ENCODE measurements at regions not wholly inside any gene's neighbourhood (a gene's known extent, or its start where the extent isn't known, plus 50 kb on each side); places are given as distances from the start of the nearest gene placed in this dataset.

GRCh38 chr3:164371681-164372080 lies 706.6 kb downstream of the SI start:
- Histone ChIP-seq H3K4me1 (ENCODE audit: control insufficient read depth in 1 of 2, insufficient read depth in 2 of 2, low read length in 2 of 2) (no peaks in the 10 kb centered on the region), H3K9me3 (ENCODE audit: control insufficient read depth in 1 of 2, insufficient read depth in 1 of 2, low read depth in 1 of 2, low read length in 2 of 2) (no peaks in the 10 kb centered on the region), H3K9ac (ENCODE audit: low read length) (no peak overlapping the region), H3K27ac (ENCODE audit: low read depth, low read length) (no peak overlapping the region), H3K9me2 (ENCODE audit: insufficient read depth) (no peaks in the 10 kb centered on the region), H2AFZ (ENCODE audit: low read depth, low read length, poor library complexity, severe bottlenecking) (no peak overlapping the region), H3K36me3 (ENCODE audit: control insufficient read depth in 1 of 2, insufficient read depth in 2 of 2, low read length in 2 of 2) (no peaks in the 10 kb centered on the region), H3K79me2 (ENCODE audit: insufficient read depth, low read length) (no peaks in the 10 kb centered on the region), H3K4me3 (replicated peaks in 1 of 2; ENCODE audit: low read depth in 1 of 2, low read length in 2 of 2) (no peak overlapping the region), H3K27me3 (ENCODE audit: insufficient read depth, low read length) (no peaks in the 10 kb centered on the region), H3K4me2 (ENCODE audit: low read length) (no peak overlapping the region), H4K20me1 (ENCODE audit: insufficient read depth) (no peaks in the 10 kb centered on the region)
- ChIA-PET RAD21 (ENCODE audit: low non-redundant PET in 1 of 2, low total read pairs in 2 of 2, uncharacterized antibody in 2 of 2, unreplicated experiment in 2 of 2) (no interaction called here), CTCF (no interaction called here), POLR2A (no interaction called here)
- intact Hi-C loops (cut with micrococcal nuclease) = no loop called here
- no TSS peak for BruUV-seq (replicated peaks)
- DNase-seq (ENCODE audit: low read depth, low spot score) (no peak), ATAC-seq (no peak)
- no peak for TF ChIP-seq ZBTB33 (IDR thresholded peaks at IDR 0.05; ENCODE audit: extremely low read depth, insufficient replicate concordance, low read length)
- no peak for TF ChIP-seq EZH2 (IDR thresholded peaks at IDR 0.05)
- TF ChIP-seq EGR1 (IDR thresholded peaks at IDR 0.05; ENCODE audit: low read depth) = no peak
- TF ChIP-seq SP1 (IDR thresholded peaks at IDR 0.05; ENCODE audit: low read depth) = no peak

- BruUV-seq (replicated peaks) = no TSS peak
- TF ChIP-seq RAD21 (IDR thresholded peaks at IDR 0.05; ENCODE audit: low read depth) (no peak), CEBPB (IDR thresholded peaks at IDR 0.05; ENCODE audit: low read depth) (no peak), YY1 (IDR thresholded peaks at IDR 0.05; ENCODE audit: extremely low read depth, insufficient replicate concordance, low read depth, low read length) (no peak), EGR1 (IDR thresholded peaks at IDR 0.05; ENCODE audit: low read depth) (no peak), JUND (IDR thresholded peaks at IDR 0.05) (no peak)
- RAD21 ChIA-PET (ENCODE audit: low non-redundant PET in 1 of 2, low total read pairs in 2 of 2, uncharacterized antibody in 2 of 2, unreplicated experiment in 2 of 2) = no interaction called here
- Histone ChIP-seq H3K9me3 (ENCODE audit: control insufficient read depth in 1 of 2, insufficient read depth in 1 of 2, low read depth in 1 of 2, low read length in 2 of 2) (no peaks in the 10 kb centered on the region), H3K4me3 (replicated peaks in 1 of 2; ENCODE audit: low read depth in 1 of 2, low read length in 2 of 2) (no peak overlapping the region), H3K79me2 (ENCODE audit: insufficient read depth, low read length) (no peaks in the 10 kb centered on the region), H4K20me1 (ENCODE audit: insufficient read depth) (no peaks in the 10 kb centered on the region), H3K9me2 (ENCODE audit: insufficient read depth) (no peaks in the 10 kb centered on the region), H3K9ac (ENCODE audit: low read length) (no peak overlapping the region), H3K27me3 (ENCODE audit: insufficient read depth, low read length) (no peaks in the 10 kb centered on the region), H2AFZ (ENCODE audit: low read depth, low read length, poor library complexity, severe bottlenecking) (no peak overlapping the region), H3K27ac (ENCODE audit: low read depth, low read length) (no peak overlapping the region), H3K4me1 (ENCODE audit: control insufficient read depth in 1 of 2, insufficient read depth in 2 of 2, low read length in 2 of 2) (no peaks in the 10 kb centered on the region), H3K4me2 (ENCODE audit: low read length) (no peak overlapping the region), H3K36me3 (ENCODE audit: control insufficient read depth in 1 of 2, insufficient read depth in 2 of 2, low read length in 2 of 2) (no peaks in the 10 kb centered on the region)
- DNase-seq (ENCODE audit: low read depth, low spot score) = no peak
- CTCF ChIA-PET = no interaction called here
- POLR2A ChIA-PET = no interaction called here
- ATAC-seq = no peak
- intact Hi-C loops (cut with micrococcal nuclease) = no loop called here
These were observed 707.3 kb downstream of the SI start for GRCh38 chr3:164370970-164371369.

All from HCT116 (cell line).